ENCODE measurements at regions not wholly inside any gene's neighbourhood (a gene's known extent, or its start where the extent isn't known, plus 50 kb on each side); places are given as distances from the start of the nearest gene placed in this dataset.

DNA sequence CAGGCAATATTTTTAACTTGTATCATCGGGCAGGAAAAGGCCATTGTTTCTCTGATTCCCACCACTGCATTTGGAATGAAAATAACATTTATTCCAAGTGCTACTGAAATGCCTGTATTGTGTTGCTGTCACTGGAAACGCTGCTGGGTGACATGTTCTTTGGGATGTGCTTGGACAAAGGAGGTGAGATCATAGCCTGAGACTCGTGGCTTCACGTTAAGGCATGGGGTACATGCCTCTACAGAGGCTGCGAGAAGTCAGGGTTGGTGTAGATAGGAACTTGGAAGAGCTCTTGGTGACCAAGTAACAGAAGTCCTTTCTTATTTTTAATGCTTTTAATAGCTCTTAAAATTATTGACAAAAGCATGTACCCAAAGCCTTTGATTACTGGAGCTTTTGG is 58.8 kb upstream of the MAF start:
- TF ChIP-seq, protein P1, sequence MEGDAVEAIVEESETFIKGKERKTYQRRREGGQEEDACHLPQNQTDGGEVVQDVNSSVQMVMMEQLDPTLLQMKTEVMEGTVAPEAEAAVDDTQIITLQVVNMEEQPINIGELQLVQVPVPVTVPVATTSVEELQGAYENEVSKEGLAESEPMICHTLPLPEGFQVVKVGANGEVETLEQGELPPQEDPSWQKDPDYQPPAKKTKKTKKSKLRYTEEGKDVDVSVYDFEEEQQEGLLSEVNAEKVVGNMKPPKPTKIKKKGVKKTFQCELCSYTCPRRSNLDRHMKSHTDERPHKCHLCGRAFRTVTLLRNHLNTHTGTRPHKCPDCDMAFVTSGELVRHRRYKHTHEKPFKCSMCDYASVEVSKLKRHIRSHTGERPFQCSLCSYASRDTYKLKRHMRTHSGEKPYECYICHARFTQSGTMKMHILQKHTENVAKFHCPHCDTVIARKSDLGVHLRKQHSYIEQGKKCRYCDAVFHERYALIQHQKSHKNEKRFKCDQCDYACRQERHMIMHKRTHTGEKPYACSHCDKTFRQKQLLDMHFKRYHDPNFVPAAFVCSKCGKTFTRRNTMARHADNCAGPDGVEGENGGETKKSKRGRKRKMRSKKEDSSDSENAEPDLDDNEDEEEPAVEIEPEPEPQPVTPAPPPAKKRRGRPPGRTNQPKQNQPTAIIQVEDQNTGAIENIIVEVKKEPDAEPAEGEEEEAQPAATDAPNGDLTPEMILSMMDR (IDR thresholded peaks at IDR 0.05; ENCODE audit: low read depth, low read length): no peak
- DNase-seq (ENCODE audit: low read depth, low spot score): no peak
- POLR2A ChIA-PET: no interaction called here

DNA sequence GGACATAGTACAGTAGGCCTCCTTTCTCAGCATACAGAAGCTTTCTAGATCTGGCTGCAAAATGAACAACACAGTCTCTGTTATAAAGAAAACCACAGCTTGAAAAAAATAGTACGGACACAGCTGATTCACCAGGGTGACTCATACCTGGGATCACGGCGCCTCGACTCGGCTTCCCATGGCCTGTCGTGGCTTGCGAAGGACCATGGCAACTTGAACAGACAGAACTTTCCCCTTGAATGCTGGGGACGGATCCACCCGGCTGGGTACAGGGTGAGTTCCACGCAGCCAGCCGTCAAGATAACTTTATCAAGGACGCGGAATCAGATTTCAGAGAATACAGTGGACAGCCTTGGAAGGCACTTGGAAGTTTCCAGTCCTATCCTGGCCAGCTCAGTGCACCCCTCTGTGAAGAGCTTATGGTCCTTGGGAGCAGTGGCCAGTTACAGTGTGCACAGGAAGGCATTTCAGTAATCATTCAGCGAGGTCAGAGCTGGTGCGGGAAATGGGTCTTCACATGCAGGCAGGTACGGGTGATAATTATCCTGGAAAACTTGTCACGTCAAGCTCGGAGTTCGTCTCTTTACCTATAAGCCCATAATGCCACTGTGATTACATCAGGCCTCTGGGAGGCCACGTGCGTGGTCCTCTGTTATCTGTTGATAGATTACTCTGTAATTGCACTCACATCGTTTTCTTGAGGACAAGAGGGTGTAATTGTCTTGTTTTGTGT is 57.9 kb upstream of the MAF start:
- ChIA-PET POLR2A (no interaction called here), CTCF (no interaction called here)
- H3K4me3 ChIP-seq (ENCODE audit: low read depth, low read length): no peak overlapping the region
- H3K9me3 ChIP-seq (ENCODE audit: control insufficient read depth, insufficient read depth, low read length): peaks cover 5% of the 10 kb centered on the region; the same call in 1 of the 2 replicates
- H3K27me3 ChIP-seq (ENCODE audit: control insufficient read depth, insufficient read depth, low read length): no peaks in the 10 kb centered on the region
- TF ChIP-seq, protein P1 (IDR thresholded peaks at IDR 0.05; ENCODE audit: low read depth, low read length): no peak
- peak; percentile 26 for DNase-seq (ENCODE audit: low read depth, low spot score)
- H3K27ac ChIP-seq (ENCODE audit: low read depth, low read length): no peak overlapping the region

More for the DNA sequence above, 58.8 kb upstream of the MAF start:
- H3K27ac ChIP-seq (ENCODE audit: low read depth, low read length): no peak overlapping the region
- H3K4me3 ChIP-seq (ENCODE audit: low read depth, low read length): no peak overlapping the region
- H3K27me3 ChIP-seq (ENCODE audit: control insufficient read depth, insufficient read depth, low read length): no peaks in the 10 kb centered on the region
- CTCF ChIA-PET: no interaction called here
- peaks cover 4% of the 10 kb centered on the region; the same call in 1 of the 2 replicates for H3K9me3 ChIP-seq (ENCODE audit: control insufficient read depth, insufficient read depth, low read length)

DNA sequence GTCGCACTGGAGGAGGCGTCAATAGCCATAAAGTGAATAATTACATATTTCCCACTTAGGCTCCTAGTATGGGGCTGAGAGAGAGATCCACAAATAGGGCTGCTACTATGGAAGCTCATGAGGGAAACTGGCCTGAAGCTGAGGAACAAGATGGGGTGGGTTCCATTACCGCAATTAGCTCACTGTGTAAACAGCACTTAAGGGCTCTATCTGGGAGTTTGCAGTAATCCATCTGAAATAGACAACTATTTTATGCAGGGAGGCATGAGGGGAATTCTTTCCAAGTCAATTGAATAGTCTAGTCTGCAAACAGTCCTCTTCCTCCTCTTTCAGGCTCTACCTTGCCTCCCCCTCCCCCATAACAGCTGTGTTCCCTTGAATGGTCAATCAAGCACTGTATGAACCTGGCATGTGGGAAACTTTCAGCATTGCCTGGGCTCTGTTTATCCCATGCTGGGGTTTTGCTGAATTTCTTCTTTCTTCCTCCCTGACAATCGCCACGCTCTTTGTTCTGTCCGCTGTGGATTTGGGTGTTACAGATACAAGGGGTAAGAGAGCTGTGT is 56.1 kb upstream of the MAF start:
- TF ChIP-seq, protein P1 (IDR thresholded peaks at IDR 0.05; ENCODE audit: low read depth, low read length): no peak
- DNase-seq (ENCODE audit: low read depth, low spot score): no peak
- CTCF ChIA-PET: no interaction called here

DNA sequence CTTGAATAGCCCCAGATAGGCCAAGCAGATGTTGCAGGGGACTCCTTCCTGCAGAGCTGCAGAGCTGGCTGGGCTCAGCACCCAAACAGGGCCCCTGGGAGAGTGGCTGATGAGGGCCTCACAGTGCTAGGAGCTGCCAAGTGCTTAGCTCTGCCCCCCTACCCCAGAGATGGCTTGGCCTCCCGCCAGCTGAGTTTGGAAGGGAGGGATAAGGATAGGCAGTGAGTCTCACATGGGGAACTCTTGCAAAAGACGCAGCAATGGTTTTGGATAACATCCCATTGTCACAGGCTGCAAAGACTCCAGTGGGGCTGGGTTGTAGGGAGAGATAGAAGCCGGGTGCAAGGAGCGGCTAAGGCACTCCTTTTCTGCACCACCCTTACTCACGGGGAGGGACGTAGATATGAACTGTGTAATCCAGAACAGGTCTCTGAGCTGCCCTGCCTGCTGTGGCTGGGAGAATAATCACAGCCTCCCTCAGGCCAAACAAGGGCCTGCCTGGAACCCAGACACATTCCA is 52.9 kb upstream of the MAF start:
- ChIA-PET POLR2A (no interaction called here), CTCF (no interaction called here)
- no peak for DNase-seq (ENCODE audit: low read depth, low spot score)
- Histone ChIP-seq H3K27me3 (ENCODE audit: control insufficient read depth, insufficient read depth, low read length) (no peaks in the 10 kb centered on the region), H3K27ac (ENCODE audit: low read depth, low read length) (no peak overlapping the region), H3K9me3 (ENCODE audit: control insufficient read depth, insufficient read depth, low read length) (0 out of 2 replicates have a peak, but pooled peaks cover 4% of the 10 kb centered on the region), H3K4me3 (ENCODE audit: low read depth, low read length) (no peak overlapping the region)
- TF ChIP-seq, protein P1 (IDR thresholded peaks at IDR 0.05; ENCODE audit: low read depth, low read length): no peak

More for the DNA sequence above, 56.1 kb upstream of the MAF start:
- Histone ChIP-seq H3K4me3 (ENCODE audit: low read depth, low read length) (no peak overlapping the region), H3K27me3 (ENCODE audit: control insufficient read depth, insufficient read depth, low read length) (no peaks in the 10 kb centered on the region), H3K27ac (ENCODE audit: low read depth, low read length) (no peak overlapping the region), H3K9me3 (ENCODE audit: control insufficient read depth, insufficient read depth, low read length) (peaks cover 4% of the 10 kb centered on the region; the same call in 1 of the 2 replicates)
- POLR2A ChIA-PET: no interaction called here

DNA sequence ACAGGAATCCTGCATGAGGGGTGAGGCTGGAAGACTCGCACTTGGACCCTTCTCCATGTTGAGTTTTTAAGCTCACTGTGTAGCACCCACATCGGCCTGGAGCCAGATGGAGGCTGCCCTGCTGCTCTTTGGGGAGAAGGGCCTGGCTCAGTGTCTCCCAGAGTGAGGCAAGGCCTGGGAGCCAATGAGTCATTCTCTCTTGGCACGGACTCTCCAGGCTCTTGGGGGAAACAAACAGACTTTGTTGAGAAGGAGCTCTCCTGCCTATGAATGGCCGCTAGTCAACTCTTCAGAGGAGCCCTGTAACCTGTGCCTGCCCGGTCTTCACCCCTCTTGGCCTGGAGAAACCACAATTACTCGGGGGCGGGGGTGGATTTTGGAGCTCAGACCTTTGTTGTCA is 50.8 kb upstream of the MAF start:
- no peak overlapping the region for H3K27ac ChIP-seq (ENCODE audit: low read depth, low read length)
- TF ChIP-seq, protein P1 (IDR thresholded peaks at IDR 0.05; ENCODE audit: low read depth, low read length): no peak
- CTCF ChIA-PET: no interaction called here
- POLR2A ChIA-PET: no interaction called here
- H3K9me3 ChIP-seq (ENCODE audit: control insufficient read depth, insufficient read depth, low read length): 0 out of 2 replicates have a peak, but pooled peaks cover 4% of the 10 kb centered on the region
- DNase-seq (ENCODE audit: low read depth, low spot score): no peak
- no peaks in the 10 kb centered on the region for H3K27me3 ChIP-seq (ENCODE audit: control insufficient read depth, insufficient read depth, low read length)
- no peak overlapping the region for H3K4me3 ChIP-seq (ENCODE audit: low read depth, low read length)
